HG03520 (cell line): ENCODE measurements at regions not wholly inside any gene's neighbourhood (a gene's known extent, or its start where the extent isn't known, plus 50 kb on each side); places are given as distances from the start of the nearest gene placed in this dataset.
"Not testable (repeated sequence)": the region's sequence is repeated elsewhere in the genome, so short reads cannot be mapped to it uniquely, and the experiment has no call there.

Experiments
- ATAC-seq: cut with Tn5 transposase; IDR thresholded peaks from one replicate; pipeline ENCODE4 v1.9.1; 2021; ENCODE audit warnings: mild to moderate bottlenecking, moderate library complexity; ENCODE audit not compliant: unreplicated experiment

- ATAC-seq: no peak
These were observed 159.8 kb downstream of the DPY19L2 start for GRCh38 chr12:63508543-63508942.

GRCh38 chr12:63499567-63499966 lies 168.7 kb downstream of the DPY19L2 start:
- ATAC-seq: no peak

- no peak for ATAC-seq
These were observed 170.1 kb downstream of the DPY19L2 start for GRCh38 chr12:63498239-63498638.

- ATAC-seq: no peak
These were observed 171.6 kb downstream of the DPY19L2 start for GRCh38 chr12:63496654-63497053.

GRCh38 chr12:63495974-63496373 lies 172.3 kb downstream of the DPY19L2 start:
- ATAC-seq: no peak

GRCh38 chr12:63493357-63493756 lies 174.9 kb downstream of the DPY19L2 start:
- ATAC-seq: not testable (repeated sequence)

- no peak for ATAC-seq
These were observed 188.1 kb downstream of the DPY19L2 start for GRCh38 chr12:63480186-63480585.

- ATAC-seq: no peak
These were observed 198.1 kb downstream of the DPY19L2 start for GRCh38 chr12:63470161-63470560.

GRCh38 chr12:63467951-63468350 lies 200.3 kb downstream of the DPY19L2 start:
- ATAC-seq: no peak

GRCh38 chr12:63457857-63458256 lies 210.4 kb downstream of the DPY19L2 start:
- no peak for ATAC-seq

GRCh38 chr12:63457428-63457827 lies 210.9 kb downstream of the DPY19L2 start:
- ATAC-seq: no peak

GRCh38 chr12:63450816-63451215 lies 217.5 kb downstream of the DPY19L2 start:
- no peak for ATAC-seq

- ATAC-seq: no peak
These were observed 218.0 kb downstream of the DPY19L2 start for GRCh38 chr12:63450334-63450733.

GRCh38 chr12:63445224-63445880 lies 222.9 kb downstream of the DPY19L2 start:
- ATAC-seq: no peak

- no peak for ATAC-seq
These were observed 228.2 kb downstream of the DPY19L2 start for GRCh38 chr12:63440048-63440447.

GRCh38 chr12:63434384-63434783 lies 233.9 kb downstream of the DPY19L2 start:
- ATAC-seq: not testable (repeated sequence)

GRCh38 chr12:63427969-63428368 lies 240.3 kb downstream of the DPY19L2 start:
- ATAC-seq: not testable (repeated sequence)

GRCh38 chr12:63427029-63427428 lies 241.3 kb downstream of the DPY19L2 start:
- ATAC-seq: not testable (repeated sequence)

GRCh38 chr12:63424671-63425070 lies 243.6 kb downstream of the DPY19L2 start:
- ATAC-seq: no peak

GRCh38 chr12:63423839-63424238 lies 244.5 kb downstream of the DPY19L2 start:
- no peak for ATAC-seq

GRCh38 chr12:63420206-63420644 lies 248.1 kb downstream of the DPY19L2 start:
- peak; percentile 77 for ATAC-seq

GRCh38 chr12:63419154-63419553 lies 249.1 kb downstream of the DPY19L2 start:
- no peak for ATAC-seq

GRCh38 chr12:63416788-63417187 lies 251.5 kb downstream of the DPY19L2 start:
- no peak for ATAC-seq
